GM18868 (cell line): ENCODE measurements at regions not wholly inside any gene's neighbourhood (a gene's known extent, or its start where the extent isn't known, plus 50 kb on each side); places are given as distances from the start of the nearest gene placed in this dataset.

Source experiments
- ATAC-seq: cut with Tn5 transposase; IDR thresholded peaks from one replicate; pipeline ENCODE4 v1.9.1; 2021; ENCODE audit warnings: mild to moderate bottlenecking, moderate library complexity; ENCODE audit not compliant: unreplicated experiment

DNA sequence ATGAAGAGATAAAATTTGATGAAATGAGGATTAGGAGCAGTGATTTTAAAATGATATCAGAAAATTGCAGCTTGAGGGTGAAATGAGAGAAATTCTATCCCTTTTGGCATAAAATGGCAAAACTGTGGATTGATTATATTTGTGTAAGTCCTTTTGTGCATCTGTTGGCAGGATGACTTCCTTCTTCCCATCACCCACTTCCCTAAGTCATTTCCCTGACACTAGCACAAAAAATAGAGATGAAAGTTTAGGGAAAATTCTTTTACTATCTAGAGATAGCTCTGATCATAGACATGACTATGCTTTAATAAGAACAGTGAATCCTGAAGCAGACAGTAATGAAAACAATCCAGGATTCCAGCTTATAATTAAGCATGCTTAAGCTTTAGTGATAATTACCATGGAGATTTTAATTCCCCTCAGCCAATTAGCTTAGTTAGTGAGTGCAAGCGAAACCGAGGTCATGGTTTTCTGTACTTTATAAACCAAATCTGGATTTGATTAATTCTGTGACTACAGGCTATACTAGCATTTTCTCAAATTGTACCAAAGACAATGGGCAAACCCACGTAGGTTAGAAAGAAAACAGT lies 163.6 kb upstream of the TARS1 start:
- ATAC-seq, result no peak

DNA sequence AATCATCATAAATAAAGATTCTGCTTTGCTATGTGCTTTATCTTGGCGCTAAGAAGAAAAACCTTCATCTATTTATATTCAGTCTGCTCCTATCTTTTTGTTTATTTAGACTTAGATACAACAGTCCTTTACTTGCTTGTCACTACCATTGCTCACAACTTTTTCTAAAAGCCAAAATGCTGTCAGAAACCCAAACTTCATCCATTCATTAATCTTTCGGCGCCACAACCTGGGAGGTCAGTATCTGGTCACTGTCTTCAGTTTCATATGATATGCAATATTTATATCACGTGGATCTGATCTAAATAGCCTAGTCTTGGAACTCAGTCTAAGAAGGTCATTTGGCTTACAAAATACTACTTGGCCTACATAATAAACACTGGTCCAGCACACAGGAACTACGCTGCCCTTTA lies 159.3 kb upstream of the TARS1 start:
- ATAC-seq, result no peak

DNA sequence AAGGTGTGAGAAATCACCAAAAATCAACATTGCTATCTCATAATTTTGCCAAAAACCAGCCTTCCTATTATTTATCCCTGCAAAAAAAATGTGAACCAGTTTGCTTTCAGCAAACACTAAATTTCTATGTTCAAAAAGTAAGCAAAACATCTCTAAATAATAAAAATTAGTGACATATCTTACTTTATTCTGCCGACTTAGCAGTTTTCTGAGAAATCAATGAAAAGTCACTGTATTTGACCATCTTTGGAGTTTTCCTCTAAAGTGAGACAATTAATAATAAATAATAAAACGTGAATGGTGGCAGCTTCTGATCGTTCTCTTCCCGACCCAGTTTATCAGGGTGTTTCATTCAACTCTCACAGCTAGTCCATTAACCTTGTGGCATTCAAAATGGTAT lies 158.6 kb upstream of the TARS1 start:
- no peak for ATAC-seq

DNA sequence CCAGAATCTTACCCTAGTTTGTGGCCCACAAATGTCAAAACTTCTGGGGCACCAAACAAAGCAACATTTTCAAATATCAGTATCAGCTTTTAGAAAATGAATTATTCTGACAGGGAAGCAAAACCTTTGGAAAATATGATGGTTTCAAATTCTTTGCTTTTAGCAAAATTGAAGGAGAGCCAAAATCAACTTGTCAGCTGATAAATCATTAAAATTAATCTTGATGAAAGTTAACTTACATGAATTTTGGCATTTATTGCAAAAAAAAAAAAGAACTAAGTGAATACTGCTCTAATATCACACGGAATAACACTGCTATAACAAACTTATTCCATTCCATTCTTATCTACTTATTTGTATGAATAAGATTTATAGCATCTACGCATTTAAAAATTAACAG lies 158.1 kb upstream of the TARS1 start:
- no peak for ATAC-seq

DNA sequence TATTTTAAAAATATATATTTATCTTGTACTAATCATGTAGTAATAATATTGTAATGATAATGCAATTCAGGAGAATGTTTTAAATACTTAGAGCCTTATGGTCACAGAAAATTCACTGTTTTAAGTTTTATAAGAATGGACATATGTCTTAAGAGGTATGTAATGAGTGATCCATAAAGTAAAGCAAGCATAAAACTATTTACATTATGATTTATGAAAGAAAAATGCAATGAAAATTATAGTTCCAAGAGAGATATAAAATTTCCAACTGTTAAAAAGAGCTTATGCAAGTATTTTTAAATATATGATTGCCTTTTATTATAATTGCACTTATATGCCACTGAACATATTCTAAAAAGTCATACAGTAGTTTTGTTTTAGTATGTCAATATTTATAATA lies 157.5 kb upstream of the TARS1 start:
- no peak for ATAC-seq

DNA sequence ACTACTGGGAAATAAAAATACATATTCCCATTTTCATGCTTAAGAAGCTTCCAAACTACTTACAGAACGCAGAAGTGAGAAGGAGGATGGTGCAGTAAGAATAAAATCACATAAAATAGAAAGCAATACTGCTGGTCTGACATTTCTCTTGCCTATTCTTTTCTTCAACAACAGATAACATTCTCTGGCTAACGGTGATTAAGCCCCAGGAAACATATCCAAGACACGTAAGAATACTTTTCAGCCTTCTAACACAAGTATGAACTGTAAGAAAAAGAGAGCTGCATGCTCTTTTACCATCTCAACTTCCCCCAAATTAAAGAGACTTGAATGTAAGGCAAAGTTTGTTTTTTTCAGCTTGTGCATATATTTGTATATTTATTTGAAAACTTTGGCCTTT lies 156.1 kb upstream of the TARS1 start:
- no peak for ATAC-seq

DNA sequence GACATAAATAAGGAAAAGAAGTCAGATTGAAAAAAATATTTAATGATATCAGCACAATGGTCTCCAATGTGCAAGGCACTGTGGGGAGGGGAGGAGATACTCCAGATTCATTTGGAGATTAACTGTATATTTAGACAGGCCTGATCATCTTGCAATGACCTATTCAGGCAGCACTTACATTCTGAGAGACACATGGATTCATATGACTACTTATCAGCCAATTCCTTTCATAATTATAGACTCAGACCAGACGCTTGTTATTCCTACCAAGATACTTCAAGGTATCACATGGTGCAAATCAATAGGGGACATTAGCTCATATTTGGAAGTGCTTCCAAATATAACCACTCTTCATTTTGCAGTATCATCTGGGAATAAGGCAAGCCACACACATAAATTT lies 153.5 kb upstream of the TARS1 start:
- no peak for ATAC-seq

DNA sequence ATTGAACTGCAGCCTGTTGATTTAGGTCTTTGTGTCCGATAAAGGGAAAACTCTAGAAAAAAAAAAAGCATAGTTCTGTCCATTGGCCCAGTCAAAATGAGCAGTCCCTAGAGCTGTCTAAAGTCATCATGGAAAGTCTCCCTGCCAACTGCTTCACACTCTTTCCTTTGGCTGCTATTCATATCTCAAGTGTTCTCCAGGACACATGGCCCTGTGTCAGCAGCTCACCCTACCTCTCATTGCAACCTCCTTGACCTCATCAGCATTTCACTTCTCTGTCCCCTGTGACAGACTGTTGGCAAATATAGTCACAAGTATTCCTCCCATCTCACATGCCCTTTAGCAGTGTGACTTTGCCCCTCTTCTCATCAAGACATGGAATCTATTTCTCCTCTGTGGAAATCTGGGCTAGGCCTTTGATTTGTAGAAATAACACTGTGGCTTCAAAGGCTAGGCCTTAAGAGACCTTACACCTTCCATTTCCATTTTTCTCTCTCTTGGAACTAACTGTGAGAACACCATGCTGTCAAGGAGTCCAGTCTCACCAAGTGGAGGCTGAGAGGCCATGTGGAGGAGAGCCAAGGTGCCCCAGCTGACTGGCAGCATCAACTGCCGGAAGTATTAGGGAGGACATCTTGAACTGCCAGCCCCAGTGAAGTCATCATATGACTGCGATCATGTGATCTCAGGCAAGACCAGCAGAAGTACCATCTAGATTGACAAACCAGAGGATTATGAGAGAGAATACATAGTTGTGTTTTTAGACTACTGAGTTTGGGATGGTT lies 149.4 kb upstream of the TARS1 start:
- ATAC-seq, result no peak

DNA sequence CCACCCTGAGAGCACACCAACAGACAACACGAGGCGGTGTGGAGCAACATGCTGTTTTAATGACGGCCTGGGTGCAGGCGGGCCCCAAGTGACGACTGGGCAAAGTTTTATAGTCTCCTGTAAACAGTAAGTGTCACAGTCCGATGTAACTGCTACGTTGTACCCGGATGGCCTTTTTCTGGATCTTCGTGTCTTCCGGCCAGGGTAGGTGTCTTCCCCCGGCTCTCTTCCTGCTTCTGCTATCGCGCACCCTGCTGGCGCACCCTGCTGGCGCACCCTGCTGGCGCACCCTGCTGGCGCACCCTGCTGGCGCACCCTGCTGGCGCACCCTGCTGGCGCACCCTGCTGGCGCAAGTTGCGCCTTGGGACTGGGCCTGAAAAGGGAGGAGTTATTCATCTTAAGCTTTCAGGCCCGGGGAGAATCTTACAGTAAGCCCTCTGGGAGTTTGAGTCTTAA lies 143.0 kb upstream of the TARS1 start:
- ATAC-seq, result no peak

DNA sequence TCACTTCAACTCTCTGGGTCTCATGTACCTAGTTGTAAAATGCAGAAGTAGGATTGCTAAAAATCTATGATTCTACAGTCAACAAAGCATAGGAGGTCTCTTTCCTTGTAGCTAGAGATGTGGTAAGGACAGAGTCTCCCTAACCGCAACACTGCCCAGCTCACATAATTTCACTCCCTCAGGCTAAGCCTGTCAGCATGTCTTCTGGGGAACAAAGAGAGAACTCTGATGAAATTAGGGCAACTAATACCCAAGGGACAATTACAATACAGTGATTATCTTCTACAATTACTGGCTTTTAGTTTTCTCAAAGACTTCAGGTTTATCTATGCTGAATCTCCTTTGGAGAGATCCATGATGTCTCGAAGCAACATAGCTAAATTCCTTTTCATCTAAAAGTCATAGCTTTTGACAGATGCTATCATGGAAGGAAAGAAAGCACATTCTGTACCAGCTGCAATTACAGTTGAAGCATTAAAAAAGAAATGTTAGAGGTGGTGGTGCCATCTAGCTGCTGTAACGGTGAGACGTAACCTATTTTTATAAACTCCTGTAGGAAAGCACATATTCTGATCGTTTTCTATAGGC lies 141.1 kb upstream of the TARS1 start:
- ATAC-seq, result peak; percentile 50

DNA sequence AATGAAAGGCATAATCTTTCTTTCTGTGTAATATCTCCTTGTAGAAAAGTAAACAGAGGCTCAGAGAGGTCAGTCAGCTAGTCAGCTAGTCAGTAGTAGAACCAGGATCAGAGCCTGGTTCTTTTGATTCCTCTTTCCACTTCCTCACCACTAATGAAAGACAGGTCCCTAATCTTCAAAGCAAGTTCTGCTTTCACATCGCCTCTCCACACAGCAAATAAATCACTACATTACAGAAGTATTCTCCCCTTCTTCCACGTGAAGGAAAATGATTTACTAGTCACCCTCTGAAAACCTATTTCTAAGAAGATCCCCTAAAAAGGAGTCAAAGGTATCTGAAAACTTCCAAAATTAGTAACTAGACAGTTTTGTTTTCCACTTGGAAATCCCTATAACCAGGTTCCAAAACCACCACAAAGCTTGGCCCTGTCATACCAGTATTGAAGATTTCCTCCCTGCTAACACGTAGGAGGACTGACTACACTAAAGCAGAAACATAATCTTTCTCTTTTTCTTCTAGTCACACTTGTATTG lies 140.5 kb upstream of the TARS1 start:
- peak; percentile 84 for ATAC-seq

DNA sequence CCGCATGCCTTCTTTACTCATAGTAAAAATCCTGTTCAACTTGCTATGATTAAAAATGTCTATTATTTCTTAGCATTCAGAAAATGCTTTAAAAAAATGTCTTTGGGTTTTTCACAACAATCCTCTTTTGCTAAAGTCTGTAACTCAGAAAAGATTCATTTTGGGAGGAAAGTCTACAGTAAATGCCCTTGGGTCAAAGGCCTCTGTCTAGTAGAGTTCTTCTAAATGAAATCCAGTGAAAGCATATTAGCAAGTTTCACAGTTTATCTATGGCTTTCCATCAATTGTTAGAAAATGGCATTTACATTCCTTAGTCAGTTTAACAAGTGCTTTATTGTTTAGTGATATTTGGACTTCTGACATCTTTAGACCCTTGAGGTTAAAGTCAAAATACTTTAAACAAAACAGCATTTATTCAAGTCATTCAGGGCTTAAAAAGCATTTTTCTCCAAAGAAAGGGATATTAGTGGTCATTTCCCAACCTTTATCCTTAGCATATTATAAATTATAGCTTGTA lies 137.1 kb upstream of the TARS1 start:
- no peak for ATAC-seq

DNA sequence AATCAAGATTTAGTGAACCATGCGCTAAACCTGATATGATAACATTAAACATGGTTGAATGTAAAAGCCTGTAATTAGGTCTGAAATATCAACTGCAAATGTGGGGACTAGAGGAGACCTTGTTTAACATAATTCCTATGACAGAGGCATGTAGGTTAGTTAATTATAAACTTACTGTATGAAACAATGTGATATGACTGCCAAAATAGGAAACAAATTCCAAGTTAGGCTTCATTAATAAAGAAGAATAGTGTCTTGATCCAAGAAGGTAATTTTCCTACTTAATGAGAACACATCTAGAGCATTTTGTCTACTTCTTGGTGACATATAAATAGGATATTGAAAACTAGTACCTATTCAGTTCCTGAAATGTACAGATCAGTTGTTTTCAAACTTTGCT lies 136.2 kb upstream of the TARS1 start:
- no peak for ATAC-seq

DNA sequence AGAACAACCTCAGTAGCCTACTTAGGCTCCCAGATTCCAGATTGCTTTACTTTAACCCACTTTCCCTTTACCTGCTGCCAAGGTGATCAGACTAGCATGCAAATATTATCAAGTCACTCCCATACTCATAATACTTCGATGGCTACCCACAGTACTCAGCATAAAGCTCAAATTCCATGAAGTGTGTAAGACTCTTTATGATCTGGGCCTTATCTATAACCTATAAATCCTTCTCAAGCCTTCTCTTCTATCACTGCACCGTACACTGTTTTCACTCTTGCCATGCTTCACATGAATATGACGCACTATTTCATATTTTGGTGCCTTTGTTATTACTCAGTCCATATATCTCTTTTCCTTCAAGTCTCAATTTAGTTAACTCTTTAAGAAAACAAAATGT lies 135.2 kb upstream of the TARS1 start:
- ATAC-seq, result no peak

DNA sequence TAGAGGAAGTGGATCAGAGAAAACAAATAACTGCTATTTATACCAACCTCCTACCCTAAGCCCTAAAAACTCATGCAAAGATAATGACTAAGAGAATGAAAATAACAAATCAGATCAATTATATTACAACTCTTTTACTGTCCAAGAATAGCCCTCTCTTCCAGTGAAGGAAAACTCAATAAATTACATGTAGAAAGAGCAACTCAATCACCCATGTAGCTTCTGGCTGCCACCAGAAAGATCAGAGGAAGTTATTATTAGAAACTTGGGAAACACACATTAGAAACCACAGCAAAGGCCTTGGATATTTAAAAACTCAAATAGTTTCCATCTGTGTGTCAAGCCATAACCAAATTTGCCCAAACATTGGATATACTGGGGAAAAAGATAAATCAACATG lies 134.0 kb upstream of the TARS1 start:
- no peak for ATAC-seq

DNA sequence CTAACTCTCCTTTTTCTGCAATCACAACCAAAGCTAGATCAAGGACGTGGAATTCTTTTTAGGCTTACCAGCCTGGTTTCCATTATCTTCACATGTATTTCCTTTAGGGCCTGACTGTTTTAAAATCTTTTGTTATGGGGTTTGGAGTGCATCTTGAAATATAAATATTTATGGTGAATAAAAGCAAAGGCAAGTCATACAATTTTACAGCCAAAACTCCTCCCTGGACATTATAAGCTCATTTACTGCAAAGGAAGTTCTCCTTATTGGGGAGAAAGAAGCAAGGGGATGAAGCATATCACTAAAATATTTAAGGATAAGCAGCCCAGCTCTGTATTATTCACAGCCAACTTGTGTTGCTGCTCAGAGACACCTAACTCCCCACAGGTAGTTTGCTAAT lies 132.2 kb upstream of the TARS1 start:
- no peak for ATAC-seq

DNA sequence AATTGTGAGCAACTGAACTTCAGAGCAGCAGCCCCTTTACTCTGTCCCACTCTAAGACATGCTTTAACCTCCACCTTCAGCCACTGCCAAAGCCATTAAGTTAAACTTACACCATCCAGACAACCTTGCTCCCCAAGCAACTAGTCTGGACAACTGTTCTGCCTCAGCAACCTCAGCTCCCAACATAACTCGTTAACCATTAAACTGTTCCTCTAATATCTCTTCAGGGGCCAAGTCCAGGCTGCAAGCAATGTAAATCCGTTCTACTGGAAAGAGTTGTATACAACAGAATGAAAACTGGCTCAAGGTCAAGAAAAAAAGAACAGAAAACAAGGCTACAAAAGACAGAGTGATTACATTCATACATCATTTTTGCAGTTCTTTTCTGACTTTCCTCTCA lies 131.7 kb upstream of the TARS1 start:
- ATAC-seq, result no peak

DNA sequence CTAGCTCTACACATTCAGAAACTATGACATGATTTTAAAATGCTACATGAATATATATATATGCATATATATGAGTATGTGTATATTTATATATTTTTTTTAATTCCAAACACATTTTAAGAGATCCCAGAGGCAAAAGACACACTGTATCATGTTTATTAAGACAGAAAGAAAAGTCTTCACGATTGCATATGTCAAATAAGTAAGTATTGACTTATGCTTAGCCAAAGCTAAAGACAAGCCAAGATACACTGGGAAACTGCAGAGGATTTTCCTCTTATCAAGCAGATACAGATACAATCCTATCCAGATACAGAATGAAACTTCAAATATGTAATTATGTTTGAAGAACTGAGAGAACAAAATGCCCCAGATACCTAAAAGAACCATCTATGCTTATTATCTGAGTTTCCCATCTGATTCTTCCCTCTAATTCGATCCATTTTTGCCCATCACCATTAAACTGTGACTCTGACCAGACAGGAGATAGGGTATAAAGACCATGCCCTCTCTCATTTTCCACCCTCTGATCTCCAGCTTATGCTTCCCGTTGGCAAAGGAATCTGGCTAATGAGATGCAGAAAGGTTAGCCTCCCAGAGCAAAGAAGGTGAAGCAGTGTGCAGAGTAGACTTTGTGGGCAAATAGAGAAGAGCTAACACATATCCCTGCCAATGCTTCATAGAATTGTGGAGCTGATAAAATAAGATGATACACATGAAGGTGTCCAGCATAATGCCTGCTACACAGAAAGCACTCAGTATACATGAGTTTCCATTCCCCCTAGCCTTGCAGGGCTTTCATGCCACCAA lies 131.0 kb upstream of the TARS1 start:
- ATAC-seq, result no peak

DNA sequence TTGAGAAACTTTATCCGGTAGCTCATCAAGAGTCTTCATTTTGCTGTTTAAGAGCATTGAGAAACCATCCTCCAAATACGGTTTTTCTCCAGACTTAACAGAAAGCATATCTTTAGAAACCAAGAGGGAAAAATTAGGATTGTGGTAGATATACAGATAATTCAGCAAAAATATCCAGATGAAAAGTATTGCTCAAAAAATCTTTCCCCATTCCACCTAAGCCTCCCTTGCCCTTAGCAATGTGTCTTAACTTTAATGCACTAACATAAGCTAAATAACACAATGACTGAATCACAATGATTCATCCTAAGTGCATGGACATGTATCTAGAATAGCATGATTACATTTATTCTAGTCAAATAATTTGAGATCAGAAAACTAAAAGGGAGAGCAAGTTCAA lies 130.3 kb upstream of the TARS1 start:
- no peak for ATAC-seq

DNA sequence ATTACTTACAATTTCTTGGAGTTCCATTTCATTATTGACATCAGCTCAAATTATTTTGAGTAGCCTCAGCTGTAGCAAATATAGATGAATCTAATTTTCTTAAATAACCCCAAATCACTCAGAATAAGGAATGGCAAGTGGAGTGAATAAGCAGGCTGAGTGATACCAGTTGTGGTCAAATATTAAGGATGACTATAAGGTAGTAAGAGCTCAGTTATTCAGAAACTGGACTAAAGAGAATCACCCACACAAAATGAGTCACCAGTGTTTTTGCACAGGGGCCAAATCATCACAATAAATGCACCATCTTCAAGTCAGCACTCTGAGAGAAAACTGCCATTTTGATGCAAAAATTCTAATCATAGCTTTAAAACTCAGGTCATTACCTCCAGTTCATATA lies 128.9 kb upstream of the TARS1 start:
- ATAC-seq, result peak; percentile 50
